Activated CD8-positive, alpha-beta T cell treated with anti-CD3 and anti-CD28 coated beads for 36 hours (primary cell): ENCODE measurements at regions not wholly inside any gene's neighbourhood (a gene's known extent, or its start where the extent isn't known, plus 50 kb on each side); places are given as distances from the start of the nearest gene placed in this dataset.
"Not testable (repeated sequence)": the region's sequence is repeated elsewhere in the genome, so short reads cannot be mapped to it uniquely, and the experiment has no call there.

Experiments used
- ATAC-seq: fragments of 200-7000 bp; cut with Tn5 transposase; one replicate; pipeline ENCODE4 v1.10.0; 2021; ENCODE audit warnings: mild to moderate bottlenecking, moderate library complexity
- CTCF ChIA-PET: fragments of 350-600 bp; sonication (Branson Sonifier 250); formaldehyde crosslinking; loops from one replicate; lab custom pipeline; 2021; ENCODE audit warnings: antibody characterized with exemption; lab: Charles Lee
- POLR2A ChIA-PET: fragments of 350-600 bp; sonication (Branson Sonifier 250); formaldehyde crosslinking; loops from one replicate; lab custom pipeline; 2021; ENCODE audit warnings: antibody characterized with exemption; lab: Charles Lee
- DNase-seq: peaks from one replicate; pipeline ENCODE4 v3.0.0-alpha.2; 2020
- H3K27ac Mint-ChIP-seq: one replicate; pipeline ENCODE4 v1.8.0; 2021; ENCODE audit warnings: mild to moderate bottlenecking, mixed read lengths
- H3K27me3 Mint-ChIP-seq: one replicate; pipeline ENCODE4 v1.8.0; 2021; ENCODE audit warnings: mixed read lengths
- H3K36me3 Mint-ChIP-seq: one replicate; pipeline ENCODE4 v1.8.0; 2021; ENCODE audit warnings: low read depth, mixed read lengths
- H3K4me1 Mint-ChIP-seq: one replicate; pipeline ENCODE4 v1.8.0; 2021; ENCODE audit warnings: low read depth, mixed read lengths
- H3K4me3 Mint-ChIP-seq: one replicate; pipeline ENCODE4 v1.8.0; 2021; ENCODE audit warnings: mild to moderate bottlenecking, moderate library complexity, mixed read lengths
- H3K9me3 Mint-ChIP-seq: one replicate; pipeline ENCODE4 v1.8.0; 2021; ENCODE audit warnings: mixed read lengths
- CTCF ChIP-seq: fragments of 200-600 bp; IDR thresholded peaks from one replicate; pipeline ENCODE4 v1.8.0; 2022; ENCODE audit warnings: antibody characterized with exemption, mild to moderate bottlenecking
- intact Hi-C: fragments of 100-400 bp; cut with micrococcal nuclease; formaldehyde crosslinking; loops from one replicate; pipeline ENCODE4 v1.10.0; 2022

- H3K27ac Mint-ChIP-seq = no peak overlapping the region
- POLR2A ChIA-PET = no interaction called here
- peaks cover 15% of the 10 kb centered on the region for H3K4me1 Mint-ChIP-seq
- H3K27me3 Mint-ChIP-seq = no peaks in the 10 kb centered on the region
- no peaks in the 10 kb centered on the region for H3K36me3 Mint-ChIP-seq
- CTCF ChIA-PET = no interaction called here
- no peak overlapping the region for H3K4me3 Mint-ChIP-seq
- DNase-seq (no peak), ATAC-seq (no peak)
- TF ChIP-seq CTCF = no peak
- H3K9me3 Mint-ChIP-seq = no peaks in the 10 kb centered on the region
- intact Hi-C loops = no loop called here
Measured at GRCh38 chr18:22285361-22286140, 116.2 kb downstream of the GATA6 start.

- no peak overlapping the region for H3K27ac Mint-ChIP-seq
- DNase-seq (no peak), ATAC-seq (no peak)
- ChIA-PET POLR2A (no interaction called here), CTCF (no interaction called here)
- peaks cover 15% of the 10 kb centered on the region for H3K4me1 Mint-ChIP-seq
- intact Hi-C loops = no loop called here
- H3K27me3 Mint-ChIP-seq = no peaks in the 10 kb centered on the region
- no peak for TF ChIP-seq CTCF
- H3K36me3 Mint-ChIP-seq = no peaks in the 10 kb centered on the region
- no peaks in the 10 kb centered on the region for H3K9me3 Mint-ChIP-seq
- H3K4me3 Mint-ChIP-seq = no peak overlapping the region
Measured at GRCh38 chr18:22284581-22285360, 115.4 kb downstream of the GATA6 start.

- intact Hi-C loops, DNase-seq, CTCF ChIA-PET, H3K27me3 Mint-ChIP-seq, H3K4me3 Mint-ChIP-seq, H3K36me3 Mint-ChIP-seq, ATAC-seq, H3K27ac Mint-ChIP-seq, POLR2A ChIA-PET, H3K9me3 Mint-ChIP-seq: not testable (repeated sequence)
- H3K4me1 Mint-ChIP-seq = peaks cover 15% of the 10 kb centered on the region
Measured at GRCh38 chr18:22283855-22284254, 114.5 kb downstream of the GATA6 start.

- Mint-ChIP-seq H3K27me3 (no peaks in the 10 kb centered on the region), H3K4me3 (no peak overlapping the region), H3K27ac (peak overlapping the region; percentile 86), H3K4me1 (peaks cover 15% of the 10 kb centered on the region), H3K36me3 (no peaks in the 10 kb centered on the region), H3K9me3 (no peaks in the 10 kb centered on the region)
- no peak for TF ChIP-seq CTCF
- ChIA-PET POLR2A (interaction anchor here (0.6 to 1.3 kb wide), 2 partner anchors 61 to 126 kb away, joined by 3 to 5 read pairs; no protein-coding TSS in a partner anchor), CTCF (no interaction called here)
- no peak for ATAC-seq
- intact Hi-C loops = no loop called here
- no peak for DNase-seq
Measured at GRCh38 chr18:22283397-22283796, 114.0 kb downstream of the GATA6 start.

- Mint-ChIP-seq H3K36me3 (no peaks in the 10 kb centered on the region), H3K27me3 (no peaks in the 10 kb centered on the region), H3K4me3 (no peak overlapping the region), H3K9me3 (no peaks in the 10 kb centered on the region), H3K4me1 (peaks cover 15% of the 10 kb centered on the region), H3K27ac (peak overlapping the region; percentile 86)
- no peak for DNase-seq
- ChIA-PET CTCF (no interaction called here), POLR2A (interaction anchor here (0.6 to 1.3 kb wide), 2 partner anchors 61 to 126 kb away, joined by 3 to 5 read pairs; no protein-coding TSS in a partner anchor)
- intact Hi-C loops = no loop called here
- peak; percentile 7 for ATAC-seq
- TF ChIP-seq CTCF = no peak
Measured at GRCh38 chr18:22283116-22283395, 113.7 kb downstream of the GATA6 start.
